ENCODE measurements at regions not wholly inside any gene's neighbourhood (a gene's known extent, or its start where the extent isn't known, plus 50 kb on each side); places are given as distances from the start of the nearest gene placed in this dataset.

DNA sequence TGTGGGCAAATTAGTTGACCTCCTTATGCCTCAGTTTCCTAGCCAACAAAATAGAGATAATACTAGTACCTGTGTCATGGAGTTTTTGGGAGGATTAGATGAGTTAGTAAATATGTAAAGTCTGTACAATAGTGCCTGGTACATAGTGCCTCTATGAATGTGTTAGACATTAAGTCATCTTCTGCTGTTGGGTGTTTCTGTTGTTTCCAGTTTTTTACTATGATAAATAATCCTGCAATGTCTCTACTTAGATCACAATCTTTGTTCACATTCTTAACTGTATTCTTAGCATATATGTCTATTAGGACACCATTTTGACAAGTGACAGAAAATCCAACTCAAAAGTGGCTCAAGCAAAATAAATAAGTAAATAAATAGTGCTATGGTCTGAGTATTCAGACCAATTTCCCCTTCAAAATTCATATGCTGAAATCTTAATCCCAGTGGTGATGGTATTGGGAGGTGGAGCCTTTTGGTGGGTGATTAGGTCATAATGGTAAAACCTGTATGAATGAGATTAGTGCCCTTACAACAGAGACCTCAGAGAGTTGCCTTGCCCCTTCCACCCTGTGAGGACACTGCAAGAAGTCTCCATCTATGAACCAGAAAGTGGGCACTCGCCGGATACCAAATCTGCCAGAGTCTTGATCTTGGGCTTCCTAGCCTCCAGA, 84.3 kb downstream of the DIRAS3 start:
- TF ChIP-seq, protein P1, sequence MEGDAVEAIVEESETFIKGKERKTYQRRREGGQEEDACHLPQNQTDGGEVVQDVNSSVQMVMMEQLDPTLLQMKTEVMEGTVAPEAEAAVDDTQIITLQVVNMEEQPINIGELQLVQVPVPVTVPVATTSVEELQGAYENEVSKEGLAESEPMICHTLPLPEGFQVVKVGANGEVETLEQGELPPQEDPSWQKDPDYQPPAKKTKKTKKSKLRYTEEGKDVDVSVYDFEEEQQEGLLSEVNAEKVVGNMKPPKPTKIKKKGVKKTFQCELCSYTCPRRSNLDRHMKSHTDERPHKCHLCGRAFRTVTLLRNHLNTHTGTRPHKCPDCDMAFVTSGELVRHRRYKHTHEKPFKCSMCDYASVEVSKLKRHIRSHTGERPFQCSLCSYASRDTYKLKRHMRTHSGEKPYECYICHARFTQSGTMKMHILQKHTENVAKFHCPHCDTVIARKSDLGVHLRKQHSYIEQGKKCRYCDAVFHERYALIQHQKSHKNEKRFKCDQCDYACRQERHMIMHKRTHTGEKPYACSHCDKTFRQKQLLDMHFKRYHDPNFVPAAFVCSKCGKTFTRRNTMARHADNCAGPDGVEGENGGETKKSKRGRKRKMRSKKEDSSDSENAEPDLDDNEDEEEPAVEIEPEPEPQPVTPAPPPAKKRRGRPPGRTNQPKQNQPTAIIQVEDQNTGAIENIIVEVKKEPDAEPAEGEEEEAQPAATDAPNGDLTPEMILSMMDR (IDR thresholded peaks at IDR 0.05; ENCODE audit: insufficient read depth, low read length, missing control alignments) = no peak
- CTCF ChIA-PET = interaction anchor here (1.0 kb wide), 1 partner anchor 200 kb away, joined by 3 read pairs; no protein-coding TSS in a partner anchor
- POLR2A ChIA-PET = no interaction called here
- H3K4me3 ChIP-seq (ENCODE audit: low read depth, low read length) = no peak overlapping the region
- no peak for DNase-seq (ENCODE audit: low read depth, low spot score)

DNA sequence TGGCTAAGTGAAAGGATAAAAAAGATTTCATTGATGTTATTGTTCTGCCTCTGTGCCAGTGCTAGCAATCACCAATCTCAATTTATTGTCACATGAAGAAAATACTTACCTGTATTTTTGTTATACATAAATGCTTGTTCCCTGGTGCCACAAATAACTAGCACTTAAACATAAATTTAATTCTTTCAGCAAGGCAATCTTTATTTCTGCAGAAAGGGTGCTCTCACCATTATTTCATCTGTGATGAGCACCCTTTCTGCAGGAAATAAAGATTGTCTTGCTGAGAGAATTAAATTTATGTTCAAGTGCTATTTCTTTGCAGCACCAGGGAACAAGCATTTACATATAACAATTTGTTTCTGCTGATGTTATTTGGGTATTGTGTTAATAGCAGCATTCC, 87.2 kb downstream of the DIRAS3 start:
- H3K4me3 ChIP-seq (ENCODE audit: low read depth, low read length) = no peak overlapping the region
- no peak for DNase-seq (ENCODE audit: low read depth, low spot score)
- TF ChIP-seq, protein P1 (IDR thresholded peaks at IDR 0.05; ENCODE audit: insufficient read depth, low read length, missing control alignments) = no peak
- POLR2A ChIA-PET = no interaction called here
- CTCF ChIA-PET = interaction anchor here (1.5 kb wide), 1 partner anchor 21 kb away, joined by 3 read pairs; no protein-coding TSS in a partner anchor

DNA sequence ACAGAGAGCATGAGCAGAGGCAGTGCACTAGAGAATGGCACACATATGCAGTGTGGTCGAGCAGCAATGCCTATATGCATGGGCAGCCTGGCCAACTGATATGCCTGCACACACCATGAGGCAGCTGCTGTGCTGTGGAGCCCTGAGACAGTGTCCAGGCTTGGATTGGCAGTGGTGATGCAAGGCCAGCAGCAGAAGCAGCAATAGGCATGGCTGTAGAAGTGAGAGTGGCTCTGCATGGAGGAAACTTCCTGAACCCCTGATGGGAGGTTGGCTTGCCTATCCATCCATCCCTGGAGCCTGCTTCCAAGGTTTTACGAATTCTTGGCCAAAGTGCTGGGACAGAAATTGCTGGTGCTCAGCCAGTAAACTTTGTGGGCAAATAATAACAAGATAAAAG, 89.7 kb downstream of the DIRAS3 start:
- no peak overlapping the region for H3K4me3 ChIP-seq (ENCODE audit: low read depth, low read length)
- POLR2A ChIA-PET = no interaction called here
- TF ChIP-seq, protein P1 (IDR thresholded peaks at IDR 0.05; ENCODE audit: insufficient read depth, low read length, missing control alignments) = no peak
- CTCF ChIA-PET = no interaction called here
- no peak for DNase-seq (ENCODE audit: low read depth, low spot score)

DNA sequence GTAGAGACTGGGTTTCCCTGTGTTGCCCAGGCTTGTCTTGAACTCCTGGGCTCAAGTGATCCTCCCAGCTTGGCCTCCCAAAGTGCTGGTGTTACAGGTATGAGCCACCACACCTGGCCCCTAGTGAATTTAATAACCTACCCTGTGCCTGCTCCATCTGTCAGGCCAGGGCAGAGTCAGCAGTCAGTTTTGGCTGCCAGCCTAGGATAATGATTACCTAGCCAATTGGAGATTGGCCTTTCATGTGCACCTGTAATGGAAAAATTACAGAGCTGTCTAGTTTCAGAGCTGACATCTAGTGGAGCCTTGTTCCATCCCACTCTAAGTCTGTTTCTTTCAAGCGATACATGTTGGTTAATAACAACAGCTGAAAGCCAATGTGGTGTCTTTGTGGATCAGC, 92.0 kb downstream of the DIRAS3 start:
- DNase-seq (ENCODE audit: low read depth, low spot score) = no peak
- POLR2A ChIA-PET = no interaction called here
- TF ChIP-seq, protein P1 (IDR thresholded peaks at IDR 0.05; ENCODE audit: insufficient read depth, low read length, missing control alignments) = no peak
- CTCF ChIA-PET = interaction anchor here (0.9 to 1.3 kb wide), 2 partner anchors 11 to 51 kb away, joined by 3 read pairs; no protein-coding TSS in a partner anchor
- H3K4me3 ChIP-seq (ENCODE audit: low read depth, low read length) = no peak overlapping the region

DNA sequence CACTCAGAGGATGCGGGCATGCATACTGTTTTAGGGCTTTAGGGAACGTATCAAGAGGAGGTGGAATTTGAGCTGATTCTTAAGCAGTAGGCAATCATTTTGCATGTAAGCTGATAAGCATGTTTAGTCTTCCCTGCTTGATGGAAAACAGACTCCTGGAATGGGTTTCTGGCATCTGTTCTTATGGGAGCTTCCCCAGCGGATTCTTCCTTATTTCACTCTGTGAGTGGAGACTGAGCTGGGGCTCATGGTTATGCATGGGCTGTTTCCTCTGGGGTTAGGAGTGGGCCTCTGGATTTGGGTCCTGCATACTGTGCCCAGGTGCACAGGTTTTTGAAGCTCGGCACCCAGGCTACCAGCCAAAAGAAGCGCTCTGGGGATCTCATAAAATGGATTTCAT, 93.4 kb downstream of the DIRAS3 start:
- DNase-seq (ENCODE audit: low read depth, low spot score) = no peak
- TF ChIP-seq, protein P1 (IDR thresholded peaks at IDR 0.05; ENCODE audit: insufficient read depth, low read length, missing control alignments) = no peak
- ChIA-PET POLR2A (no interaction called here), CTCF (no interaction called here)
- no peak overlapping the region for H3K4me3 ChIP-seq (ENCODE audit: low read depth, low read length)

DNA sequence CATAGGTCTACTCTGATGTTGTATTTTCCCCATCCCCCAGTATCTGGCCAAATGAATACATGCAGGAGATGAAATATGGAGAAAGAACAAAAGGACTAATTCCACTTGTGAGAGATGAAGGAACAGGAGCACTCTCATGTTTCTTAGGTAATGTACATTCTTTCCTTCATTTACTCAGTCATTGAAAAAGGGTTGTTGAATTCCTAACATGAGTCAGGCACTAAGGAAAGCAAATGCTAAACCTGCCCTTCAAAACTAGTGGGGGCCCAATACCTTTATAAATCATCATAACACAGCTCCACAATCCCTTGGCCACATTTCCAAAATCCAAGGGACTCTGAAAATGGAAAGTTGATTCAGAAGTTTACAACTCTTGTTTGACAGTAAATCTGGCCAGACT, 94.3 kb downstream of the DIRAS3 start:
- DNase-seq (ENCODE audit: low read depth, low spot score) = no peak
- TF ChIP-seq, protein P1 (IDR thresholded peaks at IDR 0.05; ENCODE audit: insufficient read depth, low read length, missing control alignments) = no peak
- ChIA-PET POLR2A (interaction anchor here (0.8 kb wide), 1 partner anchor 16 kb away, joined by 3 read pairs; no protein-coding TSS in a partner anchor), CTCF (no interaction called here)
- H3K4me3 ChIP-seq (ENCODE audit: low read depth, low read length) = no peak overlapping the region

Data from AG04449 (cell line).